H9 (cell line): ENCODE measurements at regions not wholly inside any gene's neighbourhood (a gene's known extent, or its start where the extent isn't known, plus 50 kb on each side); places are given as distances from the start of the nearest gene placed in this dataset.
A peak's percentile ranks its signal among the peaks of the same experiment; 100 is the strongest.

Experiments used
- DNase-seq: peaks from one replicate; pipeline ENCODE4 v3.0.0-alpha.2; 2017
- H2AFZ ChIP-seq: one replicate; pipeline ENCODE4 v1.6.1; 2013; ENCODE audit warnings: mild to moderate bottlenecking, low read length, control low read depth, moderate library complexity
- H2AK5ac ChIP-seq: 2 replicates; pipeline ENCODE4 v1.6.1; 2013; ENCODE audit warnings: low read length, control low read depth, mixed read lengths; ENCODE audit not compliant: insufficient read length
- H2BK120ac ChIP-seq: one replicate; pipeline ENCODE4 v1.6.1; 2013; ENCODE audit warnings: low read depth, mild to moderate bottlenecking, low read length, control low read depth, inconsistent platforms; ENCODE audit not compliant: poor library complexity, severe bottlenecking
- H2BK12ac ChIP-seq: 2 replicates; pipeline ENCODE4 v1.6.1; 2013; ENCODE audit warnings: low read length, control low read depth, mixed read lengths, low read depth; ENCODE audit not compliant: insufficient read length
- H2BK15ac ChIP-seq: 2 replicates; pipeline ENCODE4 v1.6.1; 2013; ENCODE audit warnings: low read depth, low read length, control low read depth
- H2BK20ac ChIP-seq: one replicate; pipeline ENCODE4 v1.6.1; 2013; ENCODE audit warnings: low read depth, mild to moderate bottlenecking, low read length, control low read depth, inconsistent platforms; ENCODE audit not compliant: poor library complexity, severe bottlenecking
- H2BK5ac ChIP-seq: 2 replicates; pipeline ENCODE4 v1.6.1; 2013; ENCODE audit warnings: low read length, control low read depth, mixed read lengths; ENCODE audit not compliant: insufficient read length
- H3K14ac ChIP-seq: 2 replicates; pipeline ENCODE4 v1.6.1; 2013; ENCODE audit warnings: low read length, control low read depth; ENCODE audit not compliant: insufficient read depth
- H3K18ac ChIP-seq: 2 replicates; pipeline ENCODE4 v1.6.1; 2013; ENCODE audit warnings: low read depth, mild to moderate bottlenecking, mixed read lengths, low read length, control low read depth; ENCODE audit not compliant: insufficient read length
- H3K23ac ChIP-seq: 2 replicates; pipeline ENCODE4 v1.6.1; 2013; ENCODE audit warnings: low read length, control low read depth, mixed read lengths, low read depth; ENCODE audit not compliant: insufficient read length
- H3K23me2 ChIP-seq: 2 replicates; pipeline ENCODE4 v1.6.1; 2013; ENCODE audit warnings: low read depth, mild to moderate bottlenecking, mixed read lengths, low read length, control low read depth; ENCODE audit not compliant: insufficient read length, poor library complexity, severe bottlenecking
- H3K27ac ChIP-seq: 2 replicates; pipeline ENCODE4 v1.5.1; 2013; ENCODE audit warnings: low read length, control low read depth, mixed read lengths, low read depth; ENCODE audit not compliant: insufficient read length
- H3K27me3 ChIP-seq: 2 replicates; pipeline ENCODE4 v1.6.1; 2013; ENCODE audit warnings: low read length, control low read depth, inconsistent platforms; ENCODE audit not compliant: insufficient read depth
- H3K4ac ChIP-seq: 2 replicates; pipeline ENCODE4 v1.6.1; 2013; ENCODE audit warnings: low read depth, mild to moderate bottlenecking, control low read depth, inconsistent platforms, low read length, moderate library complexity
- H3K4me1 ChIP-seq: 2 replicates; pipeline ENCODE4 v1.6.1; 2013; ENCODE audit warnings: low read length, control low read depth, inconsistent platforms; ENCODE audit not compliant: insufficient read depth
- H3K4me2 ChIP-seq: 2 replicates; pipeline ENCODE4 v1.6.1; 2013; ENCODE audit warnings: low read length, control low read depth, mixed read lengths; ENCODE audit not compliant: insufficient read length, insufficient read depth
- H3K56ac ChIP-seq: 2 replicates; pipeline ENCODE4 v1.6.1; 2013; ENCODE audit warnings: low read depth, mild to moderate bottlenecking, mixed read lengths, low read length, control low read depth; ENCODE audit not compliant: insufficient read length
- H3K79me1 ChIP-seq: 2 replicates; pipeline ENCODE4 v1.6.1; 2013; ENCODE audit warnings: low read depth, mild to moderate bottlenecking, moderate library complexity, low read length, control low read depth, inconsistent platforms; ENCODE audit not compliant: insufficient read depth, poor library complexity, severe bottlenecking
- H3K79me2 ChIP-seq: 2 replicates; pipeline ENCODE4 v1.6.1; 2013; ENCODE audit warnings: low read length, control low read depth, inconsistent platforms; ENCODE audit not compliant: insufficient read depth
- H3K9ac ChIP-seq: 2 replicates; pipeline ENCODE4 v1.6.1; 2013; ENCODE audit warnings: low read length, control low read depth, mixed read lengths; ENCODE audit not compliant: insufficient read length; ENCODE audit errors: extremely low read depth
- H3K9me3 ChIP-seq: one replicate; pipeline ENCODE4 v1.6.1; 2013; ENCODE audit warnings: low read depth, low read length, inconsistent platforms; ENCODE audit not compliant: control insufficient read depth
- H3T11ph ChIP-seq: one replicate; pipeline ENCODE4 v1.6.1; 2013; ENCODE audit warnings: mild to moderate bottlenecking, low read length, control low read depth, inconsistent platforms
- H4K20me1 ChIP-seq: one replicate; pipeline ENCODE4 v1.6.1; 2013; ENCODE audit not compliant: control insufficient read depth, insufficient read length, insufficient read depth
- H4K5ac ChIP-seq: 2 replicates; pipeline ENCODE4 v1.6.1; 2013; ENCODE audit warnings: low read depth, mild to moderate bottlenecking, mixed read lengths, low read length, control low read depth; ENCODE audit not compliant: insufficient read length
- H4K8ac ChIP-seq: replicated peaks from 2 replicates; pipeline ENCODE4 v1.6.1; 2013; ENCODE audit warnings: low read length, control low read depth, mixed read lengths, low read depth; ENCODE audit not compliant: insufficient read length
- H4K91ac ChIP-seq: 2 replicates; pipeline ENCODE4 v1.6.1; 2013; ENCODE audit warnings: low read depth, mild to moderate bottlenecking, moderate library complexity, mixed read lengths, low read length, control low read depth; ENCODE audit not compliant: insufficient read length
- H3K27ac Mint-ChIP-seq, 3 experiments: 2 replicates in 2 of 3; 3 replicates in 1 of 3; pipeline ENCODE4 v1.8.0; 2020 to 2021; ENCODE audit warnings: mixed read lengths in 3 of 3, mild to moderate bottlenecking in 1 of 3, moderate library complexity in 1 of 3
- H3K27me3 Mint-ChIP-seq: 2 replicates; pipeline ENCODE4 v1.8.0; 2021; ENCODE audit warnings: low read depth, mild to moderate bottlenecking, moderate library complexity, mixed read lengths
- H3K36me3 Mint-ChIP-seq, 3 experiments: 2 replicates in 2 of 3; 3 replicates in 1 of 3; pipeline ENCODE4 v1.8.0; 2020 to 2021; ENCODE audit warnings: low read depth in 3 of 3, mixed read lengths in 3 of 3; ENCODE audit not compliant: insufficient read depth in 1 of 3
- H3K4me1 Mint-ChIP-seq, 2 experiments: 2 replicates each; pipeline ENCODE4 v1.8.0; 2020; ENCODE audit warnings: mixed read lengths in 2 of 2
- H3K4me3 Mint-ChIP-seq, 2 experiments: 2 replicates in 1 of 2; 3 replicates in 1 of 2; pipeline ENCODE4 v1.8.0; 2020 to 2021; ENCODE audit warnings: mild to moderate bottlenecking in 2 of 2, mixed read lengths in 2 of 2, moderate library complexity in 1 of 2
- H3K9me3 Mint-ChIP-seq, 2 experiments: 2 replicates in 1 of 2; 3 replicates in 1 of 2; pipeline ENCODE4 v1.8.0; 2020; ENCODE audit warnings: mild to moderate bottlenecking in 2 of 2, mixed read lengths in 2 of 2, moderate library complexity in 1 of 2
- WGBS: extraction: QIAGEN DNeasy Blood & Tissue Kit; methylation state at CpG from one replicate; pipeline ENCODE4 v1.1.7; 2013; ENCODE audit warnings: missing lambda C conversion rate, low lambda C conversion rate, mixed read lengths; ENCODE audit not compliant: insufficient read length; ENCODE audit errors: extremely low coverage; 5-methylcytosine and 5-hydroxymethylcytosine counted together
- TF ChIP-seq, protein P1 (sequence below): fragments of 200-600 bp; sonication (generic); conservative IDR thresholded peaks from 3 replicates; pipeline ENCODE4 v1.8.0; 2021; ENCODE audit warnings: antibody characterized with exemption, mild to moderate bottlenecking

DNA sequence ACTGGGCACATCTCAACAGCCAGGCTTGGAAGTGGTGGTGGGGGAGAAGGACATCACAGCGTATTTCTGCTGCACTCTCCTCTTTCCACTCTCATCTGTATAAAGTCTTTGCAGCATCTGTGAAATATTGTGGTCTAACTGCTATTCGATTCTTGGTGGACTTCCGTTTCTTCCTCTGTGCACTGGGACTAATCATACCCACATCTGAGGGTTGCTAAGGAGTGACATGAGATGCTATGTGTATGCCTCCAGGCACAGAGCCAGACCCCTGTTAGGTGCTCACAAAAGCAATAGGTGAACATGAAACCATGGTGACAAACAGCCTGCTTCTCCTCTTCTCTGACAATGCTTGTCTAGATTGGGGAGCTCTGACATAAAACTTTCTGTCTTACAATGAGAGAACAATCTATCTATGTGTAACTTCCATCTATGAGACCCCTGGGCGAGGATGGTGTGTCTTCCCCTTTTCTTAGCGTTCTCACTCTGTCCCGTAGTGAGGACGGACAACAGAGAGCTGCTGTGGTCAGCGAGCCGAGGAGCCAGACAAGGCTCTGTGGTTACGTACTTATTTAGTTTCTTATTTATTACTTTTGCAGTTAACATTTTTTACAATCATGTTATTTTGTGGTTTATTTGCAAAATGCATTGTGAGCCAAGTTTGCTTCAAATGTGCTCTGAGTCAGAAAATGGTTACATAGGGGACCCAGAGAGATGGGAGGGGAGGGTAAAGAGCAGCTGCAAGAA lies 196.7 kb upstream of the TPRG1 start:
- H2AK5ac ChIP-seq: no peak overlapping the region
- H3K9ac ChIP-seq: no peak overlapping the region
- no peaks in the 10 kb centered on the region for H3K79me2 ChIP-seq
- no peak overlapping the region for H3K4me2 ChIP-seq
- no peak overlapping the region for H3K23ac ChIP-seq
- no peak overlapping the region for H3K27ac ChIP-seq
- no peak overlapping the region for H2BK20ac ChIP-seq
- Mint-ChIP-seq H3K4me1 (peaks cover 3 to 12% of the 10 kb centered on the region in 2 experiments; a peak in 3 of 4 replicates), H3K9me3 (peaks cover 5 to 17% of the 10 kb centered on the region in 2 experiments), H3K4me3 (no peak overlapping the region), H3K27ac (peak overlapping the region in 1 of 3 experiments; percentile 17; a peak in 2 of 7 replicates), H3K27me3 (no peaks in the 10 kb centered on the region), H3K36me3 (peaks cover 0 to 4% (median 0%) of the 10 kb centered on the region in 3 experiments; a peak in 1 of 7 replicates)
- no peak overlapping the region for H3K4ac ChIP-seq
- H2BK5ac ChIP-seq: no peak overlapping the region
- no peak overlapping the region for H3K14ac ChIP-seq
- H3K9me3 ChIP-seq: no peaks in the 10 kb centered on the region
- H4K8ac ChIP-seq: no peak overlapping the region
- no peaks in the 10 kb centered on the region for H3K79me1 ChIP-seq
- TF ChIP-seq, protein P1, sequence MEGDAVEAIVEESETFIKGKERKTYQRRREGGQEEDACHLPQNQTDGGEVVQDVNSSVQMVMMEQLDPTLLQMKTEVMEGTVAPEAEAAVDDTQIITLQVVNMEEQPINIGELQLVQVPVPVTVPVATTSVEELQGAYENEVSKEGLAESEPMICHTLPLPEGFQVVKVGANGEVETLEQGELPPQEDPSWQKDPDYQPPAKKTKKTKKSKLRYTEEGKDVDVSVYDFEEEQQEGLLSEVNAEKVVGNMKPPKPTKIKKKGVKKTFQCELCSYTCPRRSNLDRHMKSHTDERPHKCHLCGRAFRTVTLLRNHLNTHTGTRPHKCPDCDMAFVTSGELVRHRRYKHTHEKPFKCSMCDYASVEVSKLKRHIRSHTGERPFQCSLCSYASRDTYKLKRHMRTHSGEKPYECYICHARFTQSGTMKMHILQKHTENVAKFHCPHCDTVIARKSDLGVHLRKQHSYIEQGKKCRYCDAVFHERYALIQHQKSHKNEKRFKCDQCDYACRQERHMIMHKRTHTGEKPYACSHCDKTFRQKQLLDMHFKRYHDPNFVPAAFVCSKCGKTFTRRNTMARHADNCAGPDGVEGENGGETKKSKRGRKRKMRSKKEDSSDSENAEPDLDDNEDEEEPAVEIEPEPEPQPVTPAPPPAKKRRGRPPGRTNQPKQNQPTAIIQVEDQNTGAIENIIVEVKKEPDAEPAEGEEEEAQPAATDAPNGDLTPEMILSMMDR: no peak
- H3K18ac ChIP-seq: no peak overlapping the region
- no peaks in the 10 kb centered on the region for H4K20me1 ChIP-seq
- H3K4me1 ChIP-seq: no peaks in the 10 kb centered on the region
- H2BK120ac ChIP-seq: no peak overlapping the region
- no peak overlapping the region for H3K56ac ChIP-seq
- H4K91ac ChIP-seq: no peak overlapping the region
- H2AFZ ChIP-seq: no peak overlapping the region
- H3K23me2 ChIP-seq: no peaks in the 10 kb centered on the region
- no peak for DNase-seq
- H3K27me3 ChIP-seq: no peaks in the 10 kb centered on the region
- H3T11ph ChIP-seq: no peak overlapping the region
- WGBS: no CpG with 5 or more reads among the region's 10 CpGs
- H2BK12ac ChIP-seq: no peak overlapping the region
- H4K5ac ChIP-seq: no peak overlapping the region
- H2BK15ac ChIP-seq: no peak overlapping the region
